SU-DHL-6 (cell line): ENCODE measurements at regions not wholly inside any gene's neighbourhood (a gene's known extent, or its start where the extent isn't known, plus 50 kb on each side); places are given as distances from the start of the nearest gene placed in this dataset.

ENCODE experiments used
- H2AFZ ChIP-seq: fragments of 200-600 bp; sonication (generic); 2 replicates; pipeline ENCODE4 v1.6.1; 2014; ENCODE audit warnings: low read depth, mild to moderate bottlenecking, moderate library complexity, mixed read lengths, antibody characterized with exemption, low read length; ENCODE audit not compliant: severe bottlenecking
- H3F3A ChIP-seq: fragments of 200-600 bp; shearing (Covaris generic); 2 replicates; pipeline ENCODE4 v1.6.0; 2016; ENCODE audit warnings: antibody characterized with exemption, mild to moderate bottlenecking; ENCODE audit not compliant: insufficient read depth
- H3K27ac ChIP-seq: fragments of 200-600 bp; sonication (generic); 2 replicates; pipeline ENCODE4 v1.5.1; 2016; ENCODE audit warnings: low read depth, mild to moderate bottlenecking, low read length, moderate library complexity, mixed read lengths
- H3K27me3 ChIP-seq: fragments of 200-600 bp; sonication (generic), shearing (Covaris generic); 2 replicates; pipeline ENCODE4 v1.6.0; 2014; ENCODE audit warnings: mild to moderate bottlenecking, low read length
- H3K36me3 ChIP-seq: fragments of 200-600 bp; sonication (generic); 2 replicates; pipeline ENCODE4 v1.6.1; 2014; ENCODE audit warnings: mild to moderate bottlenecking, low read length, mixed read lengths
- H3K4me2 ChIP-seq: fragments of 300-600, 200-600 bp; shearing (Covaris generic), sonication (generic); 2 replicates; pipeline ENCODE4 v1.6.0; 2014; ENCODE audit warnings: low read length, low read depth, mild to moderate bottlenecking; ENCODE audit not compliant: poor library complexity, severe bottlenecking
- H3K4me3 ChIP-seq: fragments of 200-600 bp; sonication (generic); 2 replicates; pipeline ENCODE4 v1.5.1; 2014; ENCODE audit warnings: antibody characterized with exemption, low read length, mild to moderate bottlenecking, mixed read lengths; ENCODE audit not compliant: insufficient read depth, poor library complexity, severe bottlenecking
- H3K79me2 ChIP-seq: fragments of 200-600 bp; sonication (generic); 2 replicates; pipeline ENCODE4 v1.6.1; 2014; ENCODE audit warnings: mild to moderate bottlenecking, low read length, moderate library complexity; ENCODE audit not compliant: insufficient read depth
- H3K9ac ChIP-seq: fragments of 200-600 bp; sonication (generic); 2 replicates; pipeline ENCODE4 v1.7.0; 2014; ENCODE audit warnings: mild to moderate bottlenecking, low read length
- H3K9me2 ChIP-seq: fragments of 200-600 bp; sonication (generic); replicated peaks from 2 replicates; pipeline ENCODE4 v1.6.1; 2014; ENCODE audit warnings: low read length; ENCODE audit not compliant: insufficient read depth
- H3K9me3 ChIP-seq: fragments of 200-600 bp; sonication (generic); 2 replicates; pipeline ENCODE4 v1.6.1; 2014; ENCODE audit warnings: low read length, mixed read lengths; ENCODE audit not compliant: insufficient read depth
- H4K20me1 ChIP-seq: fragments of 200-600 bp; sonication (generic); 2 replicates; pipeline ENCODE4 v1.6.1; 2014; ENCODE audit warnings: low read depth, mild to moderate bottlenecking, antibody characterized with exemption, low read length, moderate library complexity, mixed read lengths
- CTCF ChIP-seq: fragments of 200-600 bp; sonication (generic); IDR thresholded peaks from one replicate; pipeline ENCODE4 v1.5.1; 2017; ENCODE audit warnings: antibody characterized with exemption, mild to moderate bottlenecking, low read length, moderate library complexity; ENCODE audit not compliant: insufficient read depth, poor library complexity, severe bottlenecking
- EZH2phosphoT487 ChIP-seq: fragments of 200-600 bp; sonication (generic), shearing (Covaris generic); conservative IDR thresholded peaks from 2 replicates; pipeline ENCODE4 v1.6.1; 2018; ENCODE audit warnings: mild to moderate bottlenecking, antibody characterized with exemption, low read length, moderate library complexity, mixed read lengths

- no peak overlapping the region for H3K4me3 ChIP-seq
- no peaks in the 10 kb centered on the region for H4K20me1 ChIP-seq
- no peaks in the 10 kb centered on the region for H3K79me2 ChIP-seq
- no peaks in the 10 kb centered on the region for H3K27me3 ChIP-seq
- no peak overlapping the region for H3K9ac ChIP-seq
- H3F3A ChIP-seq: no peaks in the 10 kb centered on the region
- TF ChIP-seq CTCF (no peak), EZH2phosphoT487 (no peak)
- no peaks in the 10 kb centered on the region; the same call in 1 of the 2 replicates for H3K9me2 ChIP-seq
- no peak overlapping the region for H3K27ac ChIP-seq
- H3K4me2 ChIP-seq: no peak overlapping the region
- no peaks in the 10 kb centered on the region for H3K9me3 ChIP-seq
- no peak overlapping the region for H2AFZ ChIP-seq
- no peaks in the 10 kb centered on the region for H3K36me3 ChIP-seq
Observed at GRCh38 chr12:28110329-28110728, 79.9 kb upstream of the CCDC91 start.

GRCh38 chr12:28114488-28114887, 75.8 kb upstream of the CCDC91 start:
- Histone ChIP-seq H3K79me2 (no peaks in the 10 kb centered on the region), H3F3A (no peaks in the 10 kb centered on the region), H3K27ac (no peak overlapping the region), H3K36me3 (no peaks in the 10 kb centered on the region), H3K9ac (no peak overlapping the region), H3K27me3 (no peaks in the 10 kb centered on the region), H2AFZ (no peak overlapping the region), H3K4me3 (no peak overlapping the region), H3K9me2 (0 out of 2 replicates have a peak, but pooled peaks cover 3% of the 10 kb centered on the region), H3K9me3 (no peaks in the 10 kb centered on the region), H4K20me1 (no peaks in the 10 kb centered on the region), H3K4me2 (no peak overlapping the region)
- TF ChIP-seq EZH2phosphoT487: no peak

- TF ChIP-seq CTCF (no peak), EZH2phosphoT487 (no peak)
- no peak overlapping the region for H2AFZ ChIP-seq
- H3K27ac ChIP-seq: no peak overlapping the region
Observed at GRCh38 chr12:28121433-28121832, 68.8 kb upstream of the CCDC91 start.

GRCh38 chr12:28121899-28122655, 68.2 kb upstream of the CCDC91 start:
- Histone ChIP-seq H3K79me2 (no peaks in the 10 kb centered on the region), H3K4me2 (no peak overlapping the region), H3K27ac (no peak overlapping the region), H3K9me2 (0 out of 2 replicates have a peak, but pooled peaks cover 3% of the 10 kb centered on the region), H3K4me3 (no peak overlapping the region), H3K27me3 (no peaks in the 10 kb centered on the region), H3F3A (no peaks in the 10 kb centered on the region), H3K9ac (no peak overlapping the region), H3K9me3 (no peaks in the 10 kb centered on the region), H3K36me3 (no peaks in the 10 kb centered on the region), H4K20me1 (no peaks in the 10 kb centered on the region), H2AFZ (no peak overlapping the region)
- TF ChIP-seq EZH2phosphoT487 (no peak), CTCF (no peak)

More at GRCh38 chr12:28121433-28121832, 68.8 kb upstream of the CCDC91 start:
- Histone ChIP-seq H3K4me2 (no peak overlapping the region), H3K4me3 (no peak overlapping the region), H3K9me3 (no peaks in the 10 kb centered on the region), H3F3A (no peaks in the 10 kb centered on the region), H3K36me3 (no peaks in the 10 kb centered on the region), H3K9ac (no peak overlapping the region), H4K20me1 (no peaks in the 10 kb centered on the region), H3K79me2 (no peaks in the 10 kb centered on the region), H3K9me2 (0 out of 2 replicates have a peak, but pooled peaks cover 3% of the 10 kb centered on the region), H3K27me3 (no peaks in the 10 kb centered on the region)
